ENCODE measurements at regions not wholly inside any gene's neighbourhood (a gene's known extent, or its start where the extent isn't known, plus 50 kb on each side); places are given as distances from the start of the nearest gene placed in this dataset.

GRCh38 chr11:69910519-69911309, 91.5 kb upstream of the FGF3 start:
- no peak for TF ChIP-seq EZH2 (IDR thresholded peaks at IDR 0.05; ENCODE audit: low read length, missing control alignments)
- TF ChIP-seq, protein P1, sequence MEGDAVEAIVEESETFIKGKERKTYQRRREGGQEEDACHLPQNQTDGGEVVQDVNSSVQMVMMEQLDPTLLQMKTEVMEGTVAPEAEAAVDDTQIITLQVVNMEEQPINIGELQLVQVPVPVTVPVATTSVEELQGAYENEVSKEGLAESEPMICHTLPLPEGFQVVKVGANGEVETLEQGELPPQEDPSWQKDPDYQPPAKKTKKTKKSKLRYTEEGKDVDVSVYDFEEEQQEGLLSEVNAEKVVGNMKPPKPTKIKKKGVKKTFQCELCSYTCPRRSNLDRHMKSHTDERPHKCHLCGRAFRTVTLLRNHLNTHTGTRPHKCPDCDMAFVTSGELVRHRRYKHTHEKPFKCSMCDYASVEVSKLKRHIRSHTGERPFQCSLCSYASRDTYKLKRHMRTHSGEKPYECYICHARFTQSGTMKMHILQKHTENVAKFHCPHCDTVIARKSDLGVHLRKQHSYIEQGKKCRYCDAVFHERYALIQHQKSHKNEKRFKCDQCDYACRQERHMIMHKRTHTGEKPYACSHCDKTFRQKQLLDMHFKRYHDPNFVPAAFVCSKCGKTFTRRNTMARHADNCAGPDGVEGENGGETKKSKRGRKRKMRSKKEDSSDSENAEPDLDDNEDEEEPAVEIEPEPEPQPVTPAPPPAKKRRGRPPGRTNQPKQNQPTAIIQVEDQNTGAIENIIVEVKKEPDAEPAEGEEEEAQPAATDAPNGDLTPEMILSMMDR (conservative IDR thresholded peaks at IDR 0.05 in 1 of 2, IDR thresholded peaks at IDR 0.05 in 1 of 2; ENCODE audit: low read depth in 1 of 2, low read length in 2 of 2): no peak
- Histone ChIP-seq H4K20me1 (ENCODE audit: control insufficient read depth, extremely low read depth, insufficient read depth, low read length) (no peaks in the 10 kb centered on the region), H3K4me2 (ENCODE audit: extremely low read depth, insufficient read depth, low read length) (no peak overlapping the region), H2AFZ (ENCODE audit: low read length) (no peak overlapping the region), H3K36me3 (ENCODE audit: control insufficient read depth, insufficient read depth, low read length) (no peaks in the 10 kb centered on the region), H3K9ac (ENCODE audit: insufficient read depth, low read length) (no peak overlapping the region), H3K79me2 (ENCODE audit: control insufficient read depth, insufficient read depth, low read length) (no peaks in the 10 kb centered on the region), H3K27me3 (ENCODE audit: control insufficient read depth, insufficient read depth, low read length) (peaks cover 6% of the 10 kb centered on the region), H3K4me1 (ENCODE audit: control insufficient read depth, extremely low read depth, insufficient read depth, low read length) (peaks cover 9% of the 10 kb centered on the region), H3K4me3 (replicated peaks in 1 of 4; ENCODE audit: control extremely low read depth in 1 of 4, insufficient read depth in 1 of 4, low read depth in 3 of 4, low read length in 4 of 4) (no peak overlapping the region), H3K27ac (ENCODE audit: insufficient read depth, low read length) (no peak overlapping the region), H3K9me3 (ENCODE audit: control insufficient read depth, insufficient read depth, low read depth, low read length) (no peaks in the 10 kb centered on the region)
- DNase-seq (ENCODE audit: low read depth in 2 of 2): no peak

- H3K4me1 ChIP-seq (ENCODE audit: control insufficient read depth, extremely low read depth, insufficient read depth, low read length): peaks cover 13% of the 10 kb centered on the region
- no peaks in the 10 kb centered on the region for H3K79me2 ChIP-seq (ENCODE audit: control insufficient read depth, insufficient read depth, low read length)
- no peak overlapping the region for H3K9ac ChIP-seq (ENCODE audit: insufficient read depth, low read length)
- H3K4me3 ChIP-seq (replicated peaks in 1 of 4; ENCODE audit: control extremely low read depth in 1 of 4, insufficient read depth in 1 of 4, low read depth in 3 of 4, low read length in 4 of 4): no peak overlapping the region
- H2AFZ ChIP-seq (ENCODE audit: low read length): no peak overlapping the region
- no peaks in the 10 kb centered on the region for H3K9me3 ChIP-seq (ENCODE audit: control insufficient read depth, insufficient read depth, low read depth, low read length)
- H3K27ac ChIP-seq (ENCODE audit: insufficient read depth, low read length): no peak overlapping the region
- no peak overlapping the region for H3K4me2 ChIP-seq (ENCODE audit: extremely low read depth, insufficient read depth, low read length)
- H3K36me3 ChIP-seq (ENCODE audit: control insufficient read depth, insufficient read depth, low read length): no peaks in the 10 kb centered on the region
- DNase-seq (ENCODE audit: low read depth in 2 of 2): no peak
- H3K27me3 ChIP-seq (ENCODE audit: control insufficient read depth, insufficient read depth, low read length): peaks cover 6% of the 10 kb centered on the region
- no peaks in the 10 kb centered on the region for H4K20me1 ChIP-seq (ENCODE audit: control insufficient read depth, extremely low read depth, insufficient read depth, low read length)
- TF ChIP-seq, protein P1 (conservative IDR thresholded peaks at IDR 0.05 in 1 of 2, IDR thresholded peaks at IDR 0.05 in 1 of 2; ENCODE audit: low read depth in 1 of 2, low read length in 2 of 2): no peak
- TF ChIP-seq EZH2 (IDR thresholded peaks at IDR 0.05; ENCODE audit: low read length, missing control alignments): no peak
These were observed 92.3 kb upstream of the FGF3 start for GRCh38 chr11:69911310-69912160.

- Histone ChIP-seq H3K4me1 (ENCODE audit: control insufficient read depth, extremely low read depth, insufficient read depth, low read length) (peaks cover 13% of the 10 kb centered on the region), H3K36me3 (ENCODE audit: control insufficient read depth, insufficient read depth, low read length) (no peaks in the 10 kb centered on the region), H3K4me3 (replicated peaks in 1 of 4; ENCODE audit: control extremely low read depth in 1 of 4, insufficient read depth in 1 of 4, low read depth in 3 of 4, low read length in 4 of 4) (no peak overlapping the region), H4K20me1 (ENCODE audit: control insufficient read depth, extremely low read depth, insufficient read depth, low read length) (no peaks in the 10 kb centered on the region), H3K27ac (ENCODE audit: insufficient read depth, low read length) (no peak overlapping the region), H3K27me3 (ENCODE audit: control insufficient read depth, insufficient read depth, low read length) (peaks cover 12% of the 10 kb centered on the region), H3K79me2 (ENCODE audit: control insufficient read depth, insufficient read depth, low read length) (no peaks in the 10 kb centered on the region), H3K9me3 (ENCODE audit: control insufficient read depth, insufficient read depth, low read depth, low read length) (no peaks in the 10 kb centered on the region), H2AFZ (ENCODE audit: low read length) (no peak overlapping the region), H3K4me2 (ENCODE audit: extremely low read depth, insufficient read depth, low read length) (no peak overlapping the region), H3K9ac (ENCODE audit: insufficient read depth, low read length) (no peak overlapping the region)
- TF ChIP-seq, protein P1 (conservative IDR thresholded peaks at IDR 0.05 in 1 of 2, IDR thresholded peaks at IDR 0.05 in 1 of 2; ENCODE audit: low read depth in 1 of 2, low read length in 2 of 2): no peak
- no peak for TF ChIP-seq EZH2 (IDR thresholded peaks at IDR 0.05; ENCODE audit: low read length, missing control alignments)
- no peak for DNase-seq (ENCODE audit: low read depth in 2 of 2)
These were observed 93.1 kb upstream of the FGF3 start for GRCh38 chr11:69912161-69912910.

All from fibroblast of lung (primary cell).